PC-9 (cell line): ENCODE measurements at regions not wholly inside any gene's neighbourhood (a gene's known extent, or its start where the extent isn't known, plus 50 kb on each side); places are given as distances from the start of the nearest gene placed in this dataset.

ENCODE experiments used
- BruUV-seq: library from RNA; stranded (reverse); fragments of 400-500 nt; replicated peaks from 2 replicates; lab custom pipeline; 2021; lab: Mats Ljungman, UMichigan
- CTCF ChIA-PET: fragments of 300-600 bp; sonication (Branson Sonifier 250); formaldehyde crosslinking; loops from one replicate; lab custom pipeline; 2022; ENCODE audit warnings: antibody characterized with exemption; lab: Charles Lee
- POLR2A ChIA-PET: fragments of 300-600 bp; sonication (Branson Sonifier 250); formaldehyde crosslinking; loops from one replicate; lab custom pipeline; 2022; ENCODE audit warnings: antibody characterized with exemption; ENCODE audit not compliant: unreplicated experiment; lab: Charles Lee
- DNase-seq, 2 experiments: peaks; one replicate each; pipeline versions ENCODE4 v3.0.0 to v3.0.0-alpha.2; 2015 to 2022; ENCODE audit warnings: mixed read lengths in 1 of 2
- H2AFZ ChIP-seq: fragments of 200-600 bp; sonication (generic); 2 replicates; pipeline ENCODE4 v1.8.1; 2017; ENCODE audit warnings: antibody characterized with exemption
- H3F3A ChIP-seq: fragments of 200-600 bp; sonication (generic); 2 replicates; pipeline ENCODE4 v1.8.1; 2017; ENCODE audit warnings: antibody characterized with exemption, mild to moderate bottlenecking, low read depth; ENCODE audit not compliant: insufficient read depth
- H3K27ac ChIP-seq: fragments of 200-600 bp; sonication (generic); 2 replicates; pipeline ENCODE4 v1.6.1; 2016; ENCODE audit warnings: mixed run types
- H3K27me3 ChIP-seq: fragments of 200-600 bp; sonication (generic); 2 replicates; pipeline ENCODE4 v1.6.1; 2016; ENCODE audit warnings: low read depth, mixed run types; ENCODE audit not compliant: insufficient read depth
- H3K36me3 ChIP-seq: fragments of 200-600 bp; sonication (generic); 2 replicates; pipeline ENCODE4 v1.6.1; 2016; ENCODE audit warnings: low read depth, mixed run types
- H3K4me1 ChIP-seq: fragments of 200-600 bp; sonication (generic); replicated peaks from 2 replicates; pipeline ENCODE4 v1.6.1; 2016; ENCODE audit warnings: mixed run types; ENCODE audit not compliant: insufficient read depth
- H3K4me2 ChIP-seq: fragments of 200-600 bp; sonication (generic); 2 replicates; pipeline ENCODE4 v1.6.1; 2017; ENCODE audit warnings: mixed run types
- H3K4me3 ChIP-seq: fragments of 200-600 bp; sonication (generic); 2 replicates; pipeline ENCODE4 v1.6.1; 2016; ENCODE audit warnings: mixed run types
- H3K79me2 ChIP-seq: fragments of 200-600 bp; sonication (generic); 2 replicates; pipeline ENCODE4 v1.6.1; 2017; ENCODE audit warnings: low read depth, mixed run types
- H3K9me2 ChIP-seq: fragments of 200-600 bp; sonication (generic); 2 replicates; pipeline ENCODE4 v1.8.1; 2017; ENCODE audit warnings: mild to moderate bottlenecking; ENCODE audit not compliant: insufficient read depth
- H3K9me3 ChIP-seq: fragments of 200-600 bp; sonication (generic); 2 replicates; pipeline ENCODE4 v1.8.1; 2016; ENCODE audit warnings: low read depth; ENCODE audit not compliant: insufficient read depth
- H4K20me1 ChIP-seq: fragments of 200-600 bp; sonication (generic); 2 replicates; pipeline ENCODE4 v1.8.1; 2017; ENCODE audit not compliant: insufficient read depth
- CTCF ChIP-seq: fragments of 200-600 bp; sonication (generic); conservative IDR thresholded peaks from 2 replicates; pipeline ENCODE4 v1.6.1; 2017; ENCODE audit warnings: mixed run types, antibody characterized with exemption, mild to moderate bottlenecking, moderate library complexity
- EZH2 ChIP-seq: fragments of 200-600 bp; sonication (generic); IDR thresholded peaks from 2 replicates; pipeline ENCODE4 v1.8.0; 2017; ENCODE audit warnings: antibody characterized with exemption, low read depth
- intact Hi-C: fragments of 100-400 bp; cut with micrococcal nuclease; formaldehyde crosslinking; loops from one replicate; pipeline ENCODE4 v1.10.0; 2022; ENCODE audit not compliant: unreplicated experiment

- Histone ChIP-seq H3K4me1 (no peaks in the 10 kb centered on the region), H3K79me2 (no peaks in the 10 kb centered on the region), H4K20me1 (no peaks in the 10 kb centered on the region), H3K4me3 (no peak overlapping the region), H3F3A (no peaks in the 10 kb centered on the region), H3K27me3 (no peaks in the 10 kb centered on the region), H3K36me3 (no peaks in the 10 kb centered on the region), H3K9me2 (no peaks in the 10 kb centered on the region), H2AFZ (no peak overlapping the region), H3K4me2 (no peak overlapping the region), H3K27ac (no peak overlapping the region), H3K9me3 (no peaks in the 10 kb centered on the region)
- TF ChIP-seq CTCF (no peak), EZH2 (no peak)
- CTCF ChIA-PET, result no interaction called here
- intact Hi-C loops, result no loop called here
- DNase-seq, result no peak
- BruUV-seq, result no TSS peak
- POLR2A ChIA-PET, result no interaction called here
Measured at GRCh38 chr10:90461437-90462155, 396.2 kb downstream of the HTR7 start.

GRCh38 chr10:90462749-90463470 lies 394.9 kb downstream of the HTR7 start:
- Histone ChIP-seq H3F3A (no peaks in the 10 kb centered on the region), H3K4me3 (no peak overlapping the region), H3K4me2 (no peak overlapping the region), H3K27ac (no peak overlapping the region), H3K36me3 (no peaks in the 10 kb centered on the region), H3K4me1 (no peaks in the 10 kb centered on the region), H3K9me2 (no peaks in the 10 kb centered on the region), H3K27me3 (no peaks in the 10 kb centered on the region), H3K9me3 (no peaks in the 10 kb centered on the region), H2AFZ (no peak overlapping the region), H3K79me2 (no peaks in the 10 kb centered on the region), H4K20me1 (no peaks in the 10 kb centered on the region)
- DNase-seq, result no peak
- no TSS peak for BruUV-seq
- intact Hi-C loops, result no loop called here
- POLR2A ChIA-PET, result no interaction called here
- CTCF ChIA-PET, result no interaction called here
- TF ChIP-seq CTCF, result no peak
- TF ChIP-seq EZH2, result no peak

GRCh38 chr10:90464329-90464728 lies 393.5 kb downstream of the HTR7 start:
- Histone ChIP-seq H3K27me3 (no peaks in the 10 kb centered on the region), H2AFZ (no peak overlapping the region), H3K36me3 (no peaks in the 10 kb centered on the region), H4K20me1 (no peaks in the 10 kb centered on the region), H3K27ac (no peak overlapping the region), H3K9me2 (no peaks in the 10 kb centered on the region), H3K4me1 (no peaks in the 10 kb centered on the region), H3K79me2 (no peaks in the 10 kb centered on the region), H3F3A (no peaks in the 10 kb centered on the region), H3K4me3 (no peak overlapping the region), H3K4me2 (no peak overlapping the region), H3K9me3 (no peaks in the 10 kb centered on the region)
- CTCF ChIA-PET, result no interaction called here
- no peak for DNase-seq
- intact Hi-C loops, result no loop called here
- TF ChIP-seq CTCF (no peak), EZH2 (no peak)
- no TSS peak for BruUV-seq
- POLR2A ChIA-PET, result no interaction called here
